Activated T-helper 2 cell treated with anti-CD3 and anti-CD28 coated beads, Interferon-gamma antibody, Interleukin-2, Interleukin-4, amounts not matched to agents 10 μg/mL and 5 μg/mL and 100 μg/mL, durations not matched to agents 14 hours and 24 hours and 36 hours (primary cell): ENCODE measurements at regions not wholly inside any gene's neighbourhood (a gene's known extent, or its start where the extent isn't known, plus 50 kb on each side); places are given as distances from the start of the nearest gene placed in this dataset.

Experiments used
- DNase-seq: peaks from one replicate; pipeline ENCODE4 v3.0.0; 2021; ENCODE audit warnings: low spot score
- H3K27ac Mint-ChIP-seq: one replicate; pipeline ENCODE4 v1.8.0; 2021; ENCODE audit warnings: mixed read lengths
- H3K27me3 Mint-ChIP-seq: one replicate; pipeline ENCODE4 v1.8.0; 2021; ENCODE audit warnings: low read depth, mixed read lengths
- H3K36me3 Mint-ChIP-seq: one replicate; pipeline ENCODE4 v1.8.0; 2021; ENCODE audit warnings: low read depth, mixed read lengths
- H3K4me1 Mint-ChIP-seq: one replicate; pipeline ENCODE4 v1.8.0; 2021; ENCODE audit warnings: low read depth, mixed read lengths
- H3K4me3 Mint-ChIP-seq: one replicate; pipeline ENCODE4 v1.8.0; 2021; ENCODE audit warnings: low read depth, mild to moderate bottlenecking, moderate library complexity, mixed read lengths
- H3K9me3 Mint-ChIP-seq: one replicate; pipeline ENCODE4 v1.8.0; 2021; ENCODE audit warnings: mixed read lengths
- intact Hi-C: fragments of 100-400 bp; cut with micrococcal nuclease; formaldehyde crosslinking; loops from one replicate; pipeline ENCODE4 v1.15.1; 2023

GRCh38 chr5:155982354-155982753 lies 344.6 kb upstream of the SGCD start:
- H3K9me3 Mint-ChIP-seq, result no peaks in the 10 kb centered on the region

GRCh38 chr5:155983954-155984353 lies 343.0 kb upstream of the SGCD start:
- Mint-ChIP-seq H3K4me3 (no peak overlapping the region), H3K4me1 (no peaks in the 10 kb centered on the region), H3K9me3 (no peaks in the 10 kb centered on the region), H3K27me3 (no peaks in the 10 kb centered on the region), H3K27ac (no peak overlapping the region), H3K36me3 (no peaks in the 10 kb centered on the region)
- DNase-seq, result no peak
- intact Hi-C loops, result no loop called here

More at GRCh38 chr5:155982354-155982753, 344.6 kb upstream of the SGCD start:
- H3K27ac Mint-ChIP-seq, result no peak overlapping the region
- no peaks in the 10 kb centered on the region for H3K36me3 Mint-ChIP-seq
- intact Hi-C loops, result no loop called here
- no peaks in the 10 kb centered on the region for H3K4me1 Mint-ChIP-seq
- H3K27me3 Mint-ChIP-seq, result no peaks in the 10 kb centered on the region
- no peak overlapping the region for H3K4me3 Mint-ChIP-seq
- no peak for DNase-seq

DNA sequence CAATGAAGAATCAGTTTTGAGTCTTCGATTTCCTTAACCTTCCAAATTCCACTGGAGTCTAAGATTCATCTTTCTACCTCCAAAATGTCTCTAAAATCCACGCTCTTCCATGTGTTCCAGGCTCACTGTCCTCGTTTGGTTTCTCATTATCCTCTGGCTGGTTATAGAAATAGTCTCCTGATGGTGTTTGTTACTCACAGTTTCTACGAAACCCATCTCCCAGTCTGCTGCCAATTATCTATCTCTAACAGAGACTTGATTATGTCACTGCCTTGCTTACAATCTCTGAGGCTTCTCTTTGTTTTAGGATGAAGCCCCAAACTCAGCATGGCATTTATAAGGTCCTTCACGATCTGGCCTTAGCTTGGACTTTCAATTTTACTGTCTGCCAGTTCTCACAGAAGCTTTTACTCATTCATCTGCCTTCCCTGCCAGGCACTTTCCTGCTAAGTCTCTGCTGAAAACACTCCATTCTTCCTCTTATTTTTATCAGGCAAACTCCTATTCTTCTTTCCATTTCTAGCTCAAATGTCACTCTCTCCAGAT lies 339.6 kb upstream of the SGCD start:
- no peak overlapping the region for H3K27ac Mint-ChIP-seq
- H3K9me3 Mint-ChIP-seq, result no peaks in the 10 kb centered on the region
- no peaks in the 10 kb centered on the region for H3K4me1 Mint-ChIP-seq
- intact Hi-C loops, result no loop called here
- H3K27me3 Mint-ChIP-seq, result peaks cover 3% of the 10 kb centered on the region
- no peaks in the 10 kb centered on the region for H3K36me3 Mint-ChIP-seq
- DNase-seq, result no peak
- H3K4me3 Mint-ChIP-seq, result no peak overlapping the region

- H3K4me1 Mint-ChIP-seq, result no peaks in the 10 kb centered on the region
- H3K27ac Mint-ChIP-seq, result no peak overlapping the region
- intact Hi-C loops, result no loop called here
- H3K9me3 Mint-ChIP-seq, result no peaks in the 10 kb centered on the region
- H3K4me3 Mint-ChIP-seq, result no peak overlapping the region
- DNase-seq, result no peak
- peaks cover 3% of the 10 kb centered on the region for H3K27me3 Mint-ChIP-seq
- no peaks in the 10 kb centered on the region for H3K36me3 Mint-ChIP-seq
Measured at GRCh38 chr5:155989879-155990278, 337.1 kb upstream of the SGCD start.

GRCh38 chr5:155996123-155996522 lies 330.8 kb upstream of the SGCD start:
- no peak overlapping the region for H3K4me3 Mint-ChIP-seq
- peaks cover 4% of the 10 kb centered on the region for H3K27me3 Mint-ChIP-seq
- no peaks in the 10 kb centered on the region for H3K9me3 Mint-ChIP-seq
- H3K4me1 Mint-ChIP-seq, result no peaks in the 10 kb centered on the region
- no peak for DNase-seq
- H3K27ac Mint-ChIP-seq, result no peak overlapping the region
- H3K36me3 Mint-ChIP-seq, result no peaks in the 10 kb centered on the region
- intact Hi-C loops, result no loop called here

DNA sequence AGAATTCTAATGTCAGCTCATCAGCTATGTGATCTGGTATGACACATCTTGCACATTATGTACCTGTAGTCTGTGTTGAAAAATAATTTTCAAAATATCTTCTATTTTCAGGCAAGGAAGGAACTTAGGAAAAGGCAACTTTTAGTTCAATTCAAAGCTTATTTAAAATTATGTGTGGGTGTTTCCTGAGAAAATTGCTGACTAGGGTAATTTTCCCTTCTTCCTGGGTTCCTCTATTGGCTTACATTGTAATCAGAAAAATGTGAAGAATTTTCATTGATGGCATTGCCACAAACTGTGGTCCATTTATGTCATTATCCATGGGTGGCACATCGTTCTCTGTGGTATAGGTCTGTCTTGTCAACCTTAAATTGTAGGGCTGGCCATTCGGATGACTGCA lies 328.7 kb upstream of the SGCD start:
- intact Hi-C loops, result no loop called here
- no peak for DNase-seq
- no peak overlapping the region for H3K4me3 Mint-ChIP-seq
- H3K4me1 Mint-ChIP-seq, result no peaks in the 10 kb centered on the region
- peaks cover 1% of the 10 kb centered on the region for H3K27me3 Mint-ChIP-seq
- no peaks in the 10 kb centered on the region for H3K9me3 Mint-ChIP-seq
- no peaks in the 10 kb centered on the region for H3K36me3 Mint-ChIP-seq
- H3K27ac Mint-ChIP-seq, result no peak overlapping the region

DNA sequence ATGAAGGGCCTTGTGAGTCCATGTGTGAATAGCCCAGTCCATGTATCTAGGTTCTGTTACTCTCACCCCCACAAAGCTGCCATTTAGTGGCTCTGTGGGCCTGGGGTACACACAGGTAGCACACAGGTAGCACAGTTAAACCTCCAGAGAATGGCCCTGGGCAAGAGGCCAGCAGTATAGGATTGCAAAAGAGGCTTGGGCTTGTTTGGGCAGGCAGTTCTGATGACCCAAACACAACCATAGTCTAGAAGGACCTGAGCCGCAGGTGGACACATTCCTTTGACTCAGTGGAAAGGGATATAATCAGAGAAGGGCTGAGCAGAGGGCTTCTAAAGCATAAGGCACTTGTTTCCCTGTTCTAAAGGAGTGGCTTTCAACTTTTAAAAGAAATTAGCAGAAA lies 326.8 kb upstream of the SGCD start:
- Mint-ChIP-seq H3K36me3 (no peaks in the 10 kb centered on the region), H3K4me3 (no peak overlapping the region), H3K9me3 (no peaks in the 10 kb centered on the region), H3K27me3 (peaks cover 1% of the 10 kb centered on the region), H3K4me1 (no peaks in the 10 kb centered on the region), H3K27ac (no peak overlapping the region)
- intact Hi-C loops, result no loop called here
- no peak for DNase-seq

- H3K27me3 Mint-ChIP-seq, result no peaks in the 10 kb centered on the region
- DNase-seq, result no peak
- H3K36me3 Mint-ChIP-seq, result no peaks in the 10 kb centered on the region
- intact Hi-C loops, result no loop called here
- H3K4me1 Mint-ChIP-seq, result no peaks in the 10 kb centered on the region
- H3K27ac Mint-ChIP-seq, result no peak overlapping the region
- H3K9me3 Mint-ChIP-seq, result no peaks in the 10 kb centered on the region
- H3K4me3 Mint-ChIP-seq, result no peak overlapping the region
Measured at GRCh38 chr5:156004754-156005153, 322.2 kb upstream of the SGCD start.

DNA sequence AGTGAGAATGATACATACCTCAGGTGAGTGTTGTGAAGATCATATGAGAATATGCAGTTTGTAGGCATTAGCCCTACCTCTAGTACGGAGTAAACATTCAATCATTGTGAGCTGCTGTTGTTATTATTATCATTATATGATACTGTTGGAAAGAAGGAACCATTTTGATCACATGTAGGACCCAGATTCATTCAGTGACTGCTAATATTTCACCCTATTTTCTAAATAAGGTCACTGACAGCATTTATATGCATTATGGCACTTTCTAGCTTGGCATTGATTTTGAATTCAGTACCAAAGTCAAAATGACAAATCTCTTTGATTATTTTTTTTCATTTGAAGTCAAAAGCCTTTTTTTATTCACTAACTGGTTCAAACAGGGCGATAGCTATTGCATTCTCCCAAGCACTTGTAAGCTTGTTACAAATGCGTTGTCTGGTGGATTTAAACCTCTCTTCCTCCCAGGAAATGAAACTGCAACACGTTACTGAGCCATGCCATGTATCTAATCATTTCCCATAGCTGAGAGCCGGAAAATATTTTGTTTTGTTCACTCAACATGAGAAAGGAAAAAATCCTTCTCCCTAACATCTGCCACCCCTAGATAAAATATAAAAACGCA lies 320.8 kb upstream of the SGCD start:
- Mint-ChIP-seq H3K4me1 (no peaks in the 10 kb centered on the region), H3K27me3 (no peaks in the 10 kb centered on the region), H3K9me3 (no peaks in the 10 kb centered on the region), H3K36me3 (no peaks in the 10 kb centered on the region), H3K4me3 (no peak overlapping the region), H3K27ac (no peak overlapping the region)
- intact Hi-C loops, result no loop called here
- DNase-seq, result no peak

DNA sequence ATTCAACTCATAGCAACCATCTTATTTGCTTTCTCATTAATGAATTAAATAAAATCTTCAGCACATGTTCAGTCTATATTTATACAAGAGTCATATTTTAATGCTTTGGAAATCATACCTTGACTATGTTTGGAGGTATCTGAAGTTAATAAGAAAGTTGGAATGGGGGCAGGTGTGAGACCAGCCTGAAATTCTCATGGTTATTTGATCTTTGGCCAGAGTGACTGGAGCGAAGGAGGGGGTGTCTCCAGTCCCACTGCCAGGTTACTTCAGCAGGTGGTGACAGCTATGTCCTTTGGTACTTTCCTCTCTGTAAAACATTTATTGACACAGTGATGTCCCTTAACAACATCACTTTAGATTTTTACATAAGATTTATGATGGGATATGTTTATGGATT lies 318.1 kb upstream of the SGCD start:
- Mint-ChIP-seq H3K4me3 (no peak overlapping the region), H3K27ac (no peak overlapping the region), H3K36me3 (no peaks in the 10 kb centered on the region)

DNA sequence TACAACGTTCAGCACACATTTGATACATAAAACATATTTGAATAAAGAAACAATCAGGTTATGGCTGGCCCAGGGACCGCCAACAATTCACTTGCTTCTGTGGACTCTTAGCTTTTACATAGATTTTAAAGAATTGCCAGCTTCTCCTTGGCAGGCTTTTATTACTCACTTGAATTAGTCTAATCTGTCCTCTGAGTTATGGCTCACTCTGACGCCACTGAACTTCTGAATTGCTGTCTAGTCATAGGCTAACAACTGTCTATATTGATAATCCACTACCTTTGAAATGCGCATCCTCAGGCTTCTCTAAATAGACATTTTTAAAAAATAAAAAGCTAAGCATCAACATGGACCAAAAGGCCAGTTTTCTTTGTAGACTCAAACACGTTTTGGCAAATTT lies 317.4 kb upstream of the SGCD start:
- intact Hi-C loops, result no loop called here
- Mint-ChIP-seq H3K9me3 (no peaks in the 10 kb centered on the region), H3K27ac (no peak overlapping the region), H3K4me3 (no peak overlapping the region), H3K27me3 (no peaks in the 10 kb centered on the region), H3K4me1 (no peaks in the 10 kb centered on the region), H3K36me3 (no peaks in the 10 kb centered on the region)
- DNase-seq, result no peak

More for the DNA sequence above, 318.1 kb upstream of the SGCD start:
- no peaks in the 10 kb centered on the region for H3K4me1 Mint-ChIP-seq
- no peaks in the 10 kb centered on the region for H3K27me3 Mint-ChIP-seq
- intact Hi-C loops, result no loop called here
- no peaks in the 10 kb centered on the region for H3K9me3 Mint-ChIP-seq
- DNase-seq, result no peak

DNA sequence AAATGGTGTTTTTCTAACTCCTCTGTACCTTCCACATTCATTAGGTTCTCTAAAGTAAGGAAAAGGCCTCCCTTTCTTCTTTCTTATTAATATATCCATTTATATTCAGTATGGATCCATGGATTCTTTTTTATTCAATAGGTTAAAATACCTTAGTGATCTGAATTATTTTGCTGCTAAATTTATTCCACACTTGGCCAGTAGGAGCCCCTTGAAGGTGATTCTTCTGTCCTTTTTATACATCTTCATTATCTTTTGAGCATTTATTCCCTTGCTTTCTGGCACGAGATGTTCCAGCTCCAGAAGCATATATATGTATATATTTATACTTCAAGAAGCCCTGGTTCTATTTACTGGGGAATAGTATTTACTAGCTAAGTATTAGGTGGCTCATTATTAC lies 311.8 kb upstream of the SGCD start:
- Mint-ChIP-seq H3K27me3 (no peaks in the 10 kb centered on the region), H3K27ac (no peak overlapping the region), H3K4me1 (no peaks in the 10 kb centered on the region), H3K4me3 (no peak overlapping the region), H3K36me3 (no peaks in the 10 kb centered on the region), H3K9me3 (no peaks in the 10 kb centered on the region)
- intact Hi-C loops, result no loop called here
- DNase-seq, result no peak

DNA sequence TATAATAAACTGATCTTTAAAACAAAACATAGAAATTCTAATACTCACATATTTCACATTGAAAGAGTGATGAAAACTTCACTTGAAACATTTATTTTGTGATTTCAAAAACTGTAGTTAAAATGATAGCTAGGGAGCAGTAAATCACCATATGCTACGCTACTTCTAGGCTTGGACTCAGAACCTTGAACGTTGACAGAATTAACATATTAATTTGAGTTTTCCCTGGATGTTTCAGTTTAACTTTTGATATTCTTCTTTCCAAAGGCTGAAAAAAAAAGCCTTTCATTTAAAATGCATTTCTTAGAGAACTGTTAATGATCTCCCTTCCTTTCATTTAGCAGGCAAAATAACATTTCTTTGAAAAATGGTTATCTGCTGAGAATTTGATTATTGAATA lies 307.8 kb upstream of the SGCD start:
- Mint-ChIP-seq H3K4me1 (no peaks in the 10 kb centered on the region), H3K9me3 (no peaks in the 10 kb centered on the region), H3K27ac (no peak overlapping the region), H3K4me3 (no peak overlapping the region), H3K27me3 (no peaks in the 10 kb centered on the region), H3K36me3 (no peaks in the 10 kb centered on the region)
- intact Hi-C loops, result no loop called here
- DNase-seq, result no peak
